ENCODE measurements at regions not wholly inside any gene's neighbourhood (a gene's known extent, or its start where the extent isn't known, plus 50 kb on each side); places are given as distances from the start of the nearest gene placed in this dataset.

GRCh38 chr20:50320901-50321796 lies 130.5 kb downstream of the CEBPB start:
- peak; percentile 75 to 89 for DNase-seq
- Histone ChIP-seq H3K27me3 (no peaks in the 10 kb centered on the region), H3K4me3 (peak overlapping the region in 1 of 4 donors; percentile 6), H3K4me1 (peaks cover 19 to 24% of the 10 kb centered on the region in 2 donors), H3K36me3 (no peaks in the 10 kb centered on the region), H3K9me3 (no peaks in the 10 kb centered on the region), H3K27ac (peak overlapping the region; percentile 55 to 73 (median 61))
- in situ Hi-C loops (cut with MboI; ENCODE audit: low sequenced_read_pairs in 4 of 4), result no loop called here
- ATAC-seq, result peak; percentile 81 to 92
- intact Hi-C loops (cut with DNase I; ENCODE audit: low total_unique reads), result no loop called here
- TF ChIP-seq CTCF (IDR thresholded peaks at IDR 0.05 in 4 of 5, conservative IDR thresholded peaks at IDR 0.05 in 1 of 5), result peak in 1 of 5 experiments; percentile 14
- peak; percentile 44 to 45 for TF ChIP-seq POLR2A (IDR thresholded peaks at IDR 0.05)

- Histone ChIP-seq H3K36me3 (no peaks in the 10 kb centered on the region), H3K27me3 (no peaks in the 10 kb centered on the region), H3K4me1 (peaks cover 19 to 24% of the 10 kb centered on the region in 2 donors), H3K4me3 (peak overlapping the region in 1 of 4 donors; percentile 6), H3K9me3 (no peaks in the 10 kb centered on the region), H3K27ac (peak overlapping the region; percentile 55 to 73 (median 61))
- DNase-seq (no peak), ATAC-seq (peak; percentile 6 to 8)
- TF ChIP-seq POLR2A (IDR thresholded peaks at IDR 0.05), result no peak
- TF ChIP-seq CTCF (IDR thresholded peaks at IDR 0.05 in 4 of 5, conservative IDR thresholded peaks at IDR 0.05 in 1 of 5), result no peak
- in situ Hi-C loops (cut with MboI; ENCODE audit: low sequenced_read_pairs in 4 of 4), result no loop called here
- intact Hi-C loops (cut with DNase I; ENCODE audit: low total_unique reads), result no loop called here
Measured at GRCh38 chr20:50321797-50322480, 131.3 kb downstream of the CEBPB start.

- Histone ChIP-seq H3K36me3 (no peaks in the 10 kb centered on the region), H3K27me3 (no peaks in the 10 kb centered on the region), H3K4me3 (no peak overlapping the region), H3K27ac (no peak overlapping the region), H3K4me1 (peaks cover 19 to 26% of the 10 kb centered on the region in 2 donors), H3K9me3 (no peaks in the 10 kb centered on the region)
- in situ Hi-C loops (cut with MboI; ENCODE audit: low sequenced_read_pairs in 4 of 4) (no loop called here), intact Hi-C loops (cut with DNase I; ENCODE audit: low total_unique reads) (no loop called here)
- TF ChIP-seq POLR2A (IDR thresholded peaks at IDR 0.05) (no peak), CTCF (IDR thresholded peaks at IDR 0.05 in 4 of 5, conservative IDR thresholded peaks at IDR 0.05 in 1 of 5) (no peak)
- no peak for ATAC-seq
- DNase-seq, result no peak
Measured at GRCh38 chr20:50322703-50323131, 132.1 kb downstream of the CEBPB start.

GRCh38 chr20:50323209-50323608 lies 132.6 kb downstream of the CEBPB start:
- intact Hi-C loops (cut with DNase I; ENCODE audit: low total_unique reads), result no loop called here
- Histone ChIP-seq H3K4me3 (no peak overlapping the region), H3K27me3 (no peaks in the 10 kb centered on the region), H3K27ac (no peak overlapping the region), H3K9me3 (no peaks in the 10 kb centered on the region), H3K4me1 (peaks cover 19 to 26% of the 10 kb centered on the region in 2 donors), H3K36me3 (no peaks in the 10 kb centered on the region)
- no peak for ATAC-seq
- in situ Hi-C loops (cut with MboI; ENCODE audit: low sequenced_read_pairs in 4 of 4), result no loop called here
- DNase-seq, result no peak
- TF ChIP-seq CTCF (IDR thresholded peaks at IDR 0.05 in 4 of 5, conservative IDR thresholded peaks at IDR 0.05 in 1 of 5) (no peak), POLR2A (IDR thresholded peaks at IDR 0.05) (no peak)

Measured in gastrocnemius medialis (tissue), 4 donors.